CD4-positive, alpha-beta T cell treated with Interleukin-1 beta for 1 hour (primary cell): ENCODE measurements at regions not wholly inside any gene's neighbourhood (a gene's known extent, or its start where the extent isn't known, plus 50 kb on each side); places are given as distances from the start of the nearest gene placed in this dataset.
"Not testable (repeated sequence)": the region's sequence is repeated elsewhere in the genome, so short reads cannot be mapped to it uniquely, and the experiment has no call there.

Experiments used
- DNase-seq, 2 donors: peaks; one replicate each; pipeline ENCODE4 v3.0.0-alpha.2; 2020 to 2022

- no peak for DNase-seq
Observed at GRCh38 chr4:34943741-34944386, 1300.5 kb downstream of the ARAP2 start.

GRCh38 chr4:34950926-34951325 lies 1293.4 kb downstream of the ARAP2 start:
- DNase-seq, result no peak

DNA sequence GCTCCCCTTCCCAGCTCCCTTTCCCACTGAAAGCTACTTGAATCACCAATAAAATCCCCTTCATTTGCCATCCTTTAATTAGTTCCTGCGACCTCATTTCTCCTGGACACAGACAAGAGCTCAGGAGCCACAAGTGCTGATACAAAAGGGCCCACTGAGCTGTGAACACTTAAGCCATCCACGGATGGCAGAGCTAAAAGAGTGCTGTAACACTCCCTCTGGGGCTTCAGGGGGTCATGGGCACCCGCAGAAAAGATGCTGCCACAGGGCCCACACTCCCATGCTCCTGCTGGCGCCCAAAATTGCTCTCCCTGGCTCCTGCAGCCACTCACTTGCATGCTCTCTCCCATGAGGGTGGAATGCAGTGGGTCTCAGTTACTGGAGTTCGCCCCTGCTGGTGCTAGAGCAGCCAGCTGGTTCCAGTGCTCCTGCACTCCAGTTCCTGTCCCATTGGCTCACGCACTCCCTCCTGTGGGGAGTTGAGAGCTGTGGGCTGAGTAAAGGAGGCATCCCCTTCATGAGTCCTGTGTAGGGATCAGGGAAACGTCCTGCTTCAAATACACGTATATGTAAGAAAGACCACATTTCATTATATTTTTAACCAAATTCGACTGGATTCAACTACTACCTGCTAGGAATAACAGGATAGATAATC lies 1291.0 kb downstream of the ARAP2 start:
- no peak for DNase-seq

GRCh38 chr4:34964613-34965012 lies 1279.7 kb downstream of the ARAP2 start:
- no peak for DNase-seq

DNA sequence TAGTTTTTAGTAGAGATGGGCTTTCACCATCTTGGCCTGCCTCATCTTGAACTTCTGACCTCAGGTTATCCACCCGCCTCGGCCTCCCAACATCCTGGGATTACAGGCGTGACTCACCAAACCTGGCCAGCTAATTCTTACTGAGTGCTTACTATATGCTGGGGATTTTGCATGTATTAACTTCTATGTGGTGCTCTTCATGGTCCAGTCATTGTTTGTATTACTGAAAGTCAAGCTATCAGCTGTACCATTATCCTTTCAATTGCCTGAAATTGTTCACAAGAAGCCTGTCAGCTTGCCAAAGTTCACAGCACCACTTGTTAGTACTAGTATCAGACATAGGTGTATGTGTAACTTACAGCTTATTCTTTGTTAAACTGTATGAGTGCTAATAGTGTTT lies 1272.1 kb downstream of the ARAP2 start:
- no peak for DNase-seq

DNA sequence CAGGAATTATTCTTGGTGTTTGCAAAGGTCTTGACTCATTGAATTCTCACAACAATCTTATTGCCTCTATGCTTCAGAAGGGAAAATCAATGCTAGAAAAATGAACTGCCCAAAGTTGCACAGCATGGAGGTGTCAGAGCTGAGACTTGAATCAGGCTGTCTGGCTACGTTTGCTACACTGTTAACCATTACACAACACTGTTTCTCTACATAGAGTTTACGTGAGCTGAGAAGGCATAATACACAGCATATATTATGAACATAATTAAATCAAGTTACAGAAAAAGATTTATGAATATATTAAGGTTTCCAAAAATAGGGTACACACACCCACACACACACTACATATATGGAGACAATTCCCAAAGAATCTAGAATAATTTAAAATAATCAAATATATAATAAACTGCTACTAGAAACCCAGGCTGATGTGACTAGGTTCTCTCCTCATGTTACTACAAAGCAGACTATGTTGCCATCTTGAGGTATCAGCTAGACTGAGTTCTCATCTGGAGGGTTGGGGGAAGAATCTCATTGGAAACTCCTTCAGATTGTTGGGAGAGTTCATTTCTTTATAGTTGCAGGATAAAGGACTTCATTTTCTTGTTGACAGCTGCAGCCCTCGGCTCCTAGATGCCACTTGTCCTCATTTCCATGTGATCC lies 1270.5 kb downstream of the ARAP2 start:
- DNase-seq, result no peak

- DNase-seq, result no peak
Observed at GRCh38 chr4:34974313-34974680, 1270.0 kb downstream of the ARAP2 start.

DNA sequence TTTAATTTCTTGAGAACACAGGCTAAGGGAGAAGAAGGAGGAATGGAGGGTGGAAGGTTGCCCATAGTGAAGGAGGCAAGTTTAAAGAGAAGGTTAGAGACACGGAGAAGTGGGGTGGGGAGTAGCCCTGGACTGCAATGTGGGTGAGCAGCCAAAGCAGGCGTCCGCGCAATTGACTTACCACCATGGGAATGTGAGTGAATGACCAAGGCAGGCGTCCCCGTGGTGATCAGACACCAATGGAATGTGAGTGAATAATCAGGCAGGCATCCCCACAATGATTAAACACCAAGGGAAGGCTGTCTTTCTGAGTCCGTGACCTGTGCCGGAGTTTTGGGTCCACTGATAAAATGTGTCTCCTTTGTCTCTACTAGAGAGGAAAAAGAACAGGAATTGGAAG lies 1223.1 kb downstream of the ARAP2 start:
- not testable (repeated sequence) for DNase-seq

GRCh38 chr4:35025152-35025834 lies 1219.0 kb downstream of the ARAP2 start:
- DNase-seq, result no peak

DNA sequence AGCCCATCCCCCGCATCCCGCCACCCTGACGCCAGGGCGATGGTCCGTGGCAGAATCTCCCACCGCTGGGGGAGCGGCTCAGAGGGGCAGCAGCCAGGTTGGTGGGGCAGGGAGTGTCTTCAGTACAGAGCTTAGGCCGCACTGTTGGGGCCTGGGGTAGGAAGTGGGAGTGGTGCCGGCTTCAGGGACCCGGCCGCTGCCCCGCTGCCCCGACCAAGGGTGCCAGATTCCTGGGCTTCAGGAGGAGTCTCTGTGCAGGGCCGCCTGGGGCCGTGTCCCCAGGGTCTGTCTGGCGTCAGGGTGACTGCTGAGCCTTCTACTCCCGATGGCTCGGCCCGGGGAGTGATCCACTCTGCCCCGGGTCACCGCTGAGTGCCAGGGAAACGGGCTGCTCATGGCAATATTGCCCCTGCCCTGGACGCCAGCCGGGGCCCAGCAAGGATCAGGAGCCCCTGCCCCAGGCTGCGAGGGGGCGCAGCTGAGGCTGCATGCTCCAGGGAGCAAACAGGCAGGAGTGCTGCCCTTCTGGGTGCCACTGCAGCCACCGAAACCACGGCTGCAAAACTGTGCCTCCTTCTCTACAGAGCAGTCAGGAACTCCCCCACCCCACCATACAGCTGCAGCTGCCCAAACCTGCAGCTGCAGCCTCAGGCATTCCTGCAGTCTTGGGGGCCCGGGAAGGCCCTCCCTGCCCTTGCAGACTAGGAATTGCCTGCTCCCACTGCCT lies 1206.1 kb downstream of the ARAP2 start:
- no peak for DNase-seq

- DNase-seq, result no peak
Observed at GRCh38 chr4:35038845-35039244, 1205.5 kb downstream of the ARAP2 start.

DNA sequence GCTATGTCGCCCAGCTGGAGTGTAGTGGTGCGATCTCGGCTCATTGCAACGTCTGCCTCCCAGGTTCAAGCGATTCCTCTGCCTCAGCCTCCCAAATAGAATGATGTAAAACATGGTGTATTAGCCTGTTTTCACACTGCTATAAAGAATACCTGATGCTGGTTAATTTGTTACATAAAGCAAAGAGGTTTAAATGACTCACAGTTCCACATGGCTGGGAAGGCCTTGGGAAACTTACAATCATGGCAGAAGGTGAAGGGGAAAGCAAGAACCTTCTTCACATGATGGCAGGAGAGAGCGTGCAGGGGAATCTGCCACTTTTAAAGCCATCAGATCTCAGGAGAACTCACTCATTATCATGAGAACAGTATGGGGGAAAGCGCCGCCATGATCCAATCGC lies 1191.8 kb downstream of the ARAP2 start:
- no peak for DNase-seq

- no peak for DNase-seq
Observed at GRCh38 chr4:35063031-35063570, 1181.2 kb downstream of the ARAP2 start.

DNA sequence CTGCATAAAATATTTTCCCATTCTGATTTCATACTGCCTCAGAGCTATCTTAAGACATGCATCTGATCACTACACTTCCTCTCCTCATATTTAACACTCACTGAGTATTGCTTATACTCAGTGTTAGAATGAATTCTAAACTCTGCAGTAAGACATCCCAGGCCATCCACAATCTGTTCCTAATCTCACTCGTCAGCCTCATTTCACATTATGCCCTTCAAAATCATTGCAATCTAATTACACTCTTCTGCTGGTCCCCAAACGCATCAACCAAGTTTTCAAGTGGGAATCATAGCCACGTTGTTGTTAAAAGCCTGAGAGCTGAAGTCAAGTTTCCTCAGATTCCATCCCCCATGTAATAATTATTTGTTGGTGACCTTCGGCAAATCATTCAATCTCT lies 1177.9 kb downstream of the ARAP2 start:
- no peak for DNase-seq

DNA sequence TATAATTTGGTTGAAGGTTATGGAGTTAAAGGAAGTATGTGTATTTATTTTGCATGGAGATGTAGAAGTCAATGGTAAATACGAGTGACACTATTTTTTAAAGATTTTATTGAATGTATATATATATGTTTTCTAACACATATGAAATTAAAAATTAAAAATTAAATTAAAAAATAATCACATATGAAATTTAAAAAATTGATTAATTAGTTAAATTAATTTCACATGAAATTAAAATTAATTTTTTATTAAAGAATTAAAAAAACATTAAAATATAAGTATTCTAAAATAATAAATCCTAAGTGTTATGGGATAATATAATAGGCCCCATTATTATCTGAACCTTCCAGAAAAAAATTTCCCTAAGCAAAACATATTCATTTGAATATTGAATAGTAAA lies 1163.5 kb downstream of the ARAP2 start:
- no peak for DNase-seq

DNA sequence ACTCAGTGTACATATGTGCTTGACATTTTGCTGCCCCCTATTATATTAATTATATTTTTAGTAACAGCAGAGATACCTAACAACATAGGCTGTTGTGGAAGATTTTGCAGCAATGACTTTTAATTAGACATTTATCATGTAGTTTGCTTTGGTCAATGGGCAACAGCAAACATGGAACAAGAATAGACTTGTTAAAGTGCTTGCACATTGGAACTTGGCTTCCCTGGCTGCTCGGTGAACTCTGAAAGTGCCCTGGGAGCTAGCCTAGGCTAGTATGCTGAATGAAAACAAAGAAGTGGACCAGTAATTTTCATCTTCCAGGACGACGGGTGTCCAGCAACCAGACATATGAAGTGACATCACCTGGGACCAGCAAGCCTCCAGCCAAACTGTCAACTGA lies 1157.1 kb downstream of the ARAP2 start:
- DNase-seq, result no peak

DNA sequence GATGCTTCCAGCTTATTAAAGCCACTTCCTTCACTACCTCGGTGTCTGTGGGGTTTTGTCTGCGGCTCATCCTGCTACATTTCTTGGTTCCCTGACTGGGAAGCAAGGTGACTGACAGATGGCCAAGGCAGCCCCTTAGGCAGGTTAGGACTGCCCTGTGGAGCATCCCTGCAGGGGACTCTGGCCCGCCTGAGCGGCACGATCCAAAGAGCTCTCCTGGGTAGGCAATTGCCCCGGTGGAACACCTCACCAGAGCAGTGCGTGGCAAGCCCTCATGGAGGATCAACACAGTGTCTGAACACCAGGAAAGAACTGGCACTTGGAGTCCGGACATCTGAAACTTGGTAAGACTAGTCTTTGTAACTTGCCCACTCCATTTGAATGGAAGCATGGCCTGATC lies 1143.4 kb downstream of the ARAP2 start:
- no peak for DNase-seq

DNA sequence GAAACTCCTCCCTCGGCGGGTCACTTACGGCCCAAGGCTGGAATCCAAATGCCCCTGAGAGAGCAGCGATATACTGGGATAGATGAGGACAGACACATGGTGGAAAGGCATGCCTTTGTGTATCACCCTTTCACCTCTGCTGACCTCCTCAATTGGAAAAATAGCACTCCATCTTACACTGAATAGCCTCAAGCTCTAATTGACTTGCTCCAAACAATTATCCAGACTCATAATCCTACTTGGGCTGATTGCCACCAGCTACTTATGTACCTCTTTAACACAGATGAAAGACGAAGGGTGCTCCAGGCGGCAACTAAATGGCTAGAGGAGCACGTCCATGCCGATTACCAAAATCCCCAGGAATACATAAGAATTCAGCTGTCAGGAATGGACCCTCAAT lies 1142.2 kb downstream of the ARAP2 start:
- no peak for DNase-seq

GRCh38 chr4:35105486-35105885 lies 1138.8 kb downstream of the ARAP2 start:
- no peak for DNase-seq

- DNase-seq, result no peak
Observed at GRCh38 chr4:35106091-35106734, 1138.1 kb downstream of the ARAP2 start.

DNA sequence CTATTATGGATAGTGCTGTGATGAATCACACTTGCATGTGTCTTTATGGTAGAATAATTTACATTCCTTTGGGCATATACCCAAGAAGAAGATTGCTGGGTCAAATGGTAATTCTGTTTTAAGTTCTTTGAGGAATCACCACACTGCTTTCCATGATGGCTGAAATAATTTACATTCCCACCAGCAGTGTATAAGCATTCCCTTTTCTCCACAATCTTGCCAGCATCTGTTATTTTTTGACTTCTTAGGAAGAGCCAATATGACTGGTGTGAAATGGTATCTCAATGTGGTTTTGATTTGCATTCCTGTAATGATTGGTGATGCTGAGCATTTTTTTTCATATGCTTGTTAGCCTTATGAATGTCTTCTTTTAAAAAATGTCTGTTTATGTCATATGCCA lies 1120.2 kb downstream of the ARAP2 start:
- no peak for DNase-seq

GRCh38 chr4:35125995-35126712 lies 1118.2 kb downstream of the ARAP2 start:
- DNase-seq, result no peak
